HCT116 (cell line): ENCODE measurements at regions not wholly inside any gene's neighbourhood (a gene's known extent, or its start where the extent isn't known, plus 50 kb on each side); places are given as distances from the start of the nearest gene placed in this dataset.

Source experiments
- ATAC-seq: fragments of 200-7000 bp; cut with Tn5 transposase; 2 replicates; pipeline ENCODE4 v1.9.1; 2020; ENCODE audit warnings: mild to moderate bottlenecking, moderate library complexity
- BruUV-seq: library from RNA; stranded (reverse); fragments of 400-500 nt; replicated peaks from 2 replicates; lab custom pipeline; 2021; lab: Mats Ljungman, UMichigan
- CTCF ChIA-PET: fragments of 300-600 bp; sonication (Branson Sonifier 250); formaldehyde crosslinking; loops from one replicate; lab custom pipeline; 2021; ENCODE audit warnings: antibody characterized with exemption; lab: Charles Lee
- POLR2A ChIA-PET: fragments of 300-600, 350-600 bp; sonication (Branson Sonifier 250); formaldehyde crosslinking; loops from one replicate; lab custom pipeline; 2021; ENCODE audit warnings: antibody characterized with exemption; lab: Charles Lee
- RAD21 ChIA-PET, 2 experiments: fragments of 300-600 bp; sonication (Branson Sonifier 250); formaldehyde crosslinking; loops; one replicate each; lab custom pipeline; 2023; ENCODE audit warnings: low total read pairs in 2 of 2; ENCODE audit not compliant: uncharacterized antibody in 2 of 2, unreplicated experiment in 2 of 2, low non-redundant PET in 1 of 2; lab: Charles Lee
- DNase-seq: peaks from one replicate; pipeline ENCODE4 v3.0.0-alpha.2; 2010; ENCODE audit warnings: low read depth, low spot score
- H2AFZ ChIP-seq: fragments of 200-600 bp; shearing (Covaris generic), sonication (generic); 2 replicates; pipeline ENCODE4 v1.6.1; 2017; ENCODE audit warnings: low read depth, mixed run types, mixed read lengths, antibody characterized with exemption, low read length; ENCODE audit not compliant: poor library complexity, severe bottlenecking
- H3K27ac ChIP-seq: 2 replicates; pipeline ENCODE4 v1.5.1; 2012; ENCODE audit warnings: low read depth, low read length
- H3K27me3 ChIP-seq: fragments of 200-600 bp; sonication (generic); 2 replicates; pipeline ENCODE4 v1.6.1; 2016; ENCODE audit warnings: mixed run types, low read length, mixed read lengths; ENCODE audit not compliant: insufficient read depth
- H3K36me3 ChIP-seq, 2 experiments: fragments of 200-500 bp in 1 of 2; fragments of 200-600 bp in 1 of 2; sonication (Bioruptor generic) in 1 of 2; sonication (generic) in 1 of 2; 2 replicates each; pipeline versions ENCODE4 v1.5.1 to v1.6.1; 2014 to 2016; ENCODE audit warnings: low read length in 2 of 2, inconsistent platforms in 1 of 2, mixed read lengths in 1 of 2, mixed run types in 1 of 2; ENCODE audit not compliant: insufficient read depth in 2 of 2, control insufficient read depth in 1 of 2
- H3K4me1 ChIP-seq, 2 experiments: fragments of 200-600 bp in 1 of 2; sonication (generic) in 1 of 2; 2 replicates each; pipeline versions ENCODE4 v1.5.1 to v1.6.1; 2012 to 2017; ENCODE audit warnings: low read length in 2 of 2, inconsistent platforms in 1 of 2, mild to moderate bottlenecking in 1 of 2, mixed read lengths in 1 of 2, mixed run types in 1 of 2, moderate library complexity in 1 of 2; ENCODE audit not compliant: insufficient read depth in 2 of 2, control insufficient read depth in 1 of 2
- H3K4me2 ChIP-seq: fragments of 200-600 bp; sonication (generic); 2 replicates; pipeline ENCODE4 v1.6.1; 2017; ENCODE audit warnings: mixed run types, low read length, mixed read lengths
- H3K4me3 ChIP-seq, 2 experiments: fragments of 200-600 bp in 1 of 2; sonication (generic) in 1 of 2; replicated peaks in 1 of 2; 2 replicates each; pipeline ENCODE4 v1.5.1; 2011 to 2016; ENCODE audit warnings: low read length in 2 of 2, control low read depth in 1 of 2, low read depth in 1 of 2, mild to moderate bottlenecking in 1 of 2, mixed read lengths in 1 of 2, mixed run types in 1 of 2
- H3K79me2 ChIP-seq: fragments of 200-600 bp; sonication (generic); 2 replicates; pipeline ENCODE4 v1.6.1; 2017; ENCODE audit warnings: mild to moderate bottlenecking, mixed run types, low read length, moderate library complexity, mixed read lengths; ENCODE audit not compliant: insufficient read depth
- H3K9ac ChIP-seq: fragments of 200-600 bp; sonication (generic); 2 replicates; pipeline ENCODE4 v1.6.1; 2016; ENCODE audit warnings: low read length, mixed read lengths
- H3K9me2 ChIP-seq: fragments of 200-600 bp; sonication (generic), shearing (Covaris generic); 2 replicates; pipeline ENCODE4 v1.6.1; 2017; ENCODE audit warnings: mixed run types, mild to moderate bottlenecking, moderate library complexity; ENCODE audit not compliant: insufficient read depth
- H3K9me3 ChIP-seq, 2 experiments: fragments of 200-500 bp in 1 of 2; fragments of 200-600 bp in 1 of 2; sonication (Bioruptor generic) in 1 of 2; sonication (generic) in 1 of 2; 2 replicates each; pipeline ENCODE4 v1.6.1; 2014 to 2017; ENCODE audit warnings: low read length in 2 of 2, mixed read lengths in 2 of 2, inconsistent platforms in 1 of 2, low read depth in 1 of 2, mild to moderate bottlenecking in 1 of 2, mixed run types in 1 of 2, moderate library complexity in 1 of 2; ENCODE audit not compliant: control insufficient read depth in 1 of 2, insufficient read depth in 1 of 2
- H4K20me1 ChIP-seq: fragments of 200-600 bp; sonication (generic), shearing (Covaris generic); 2 replicates; pipeline ENCODE4 v1.6.1; 2017; ENCODE audit warnings: mixed run types, mild to moderate bottlenecking, moderate library complexity; ENCODE audit not compliant: insufficient read depth
- ATF3 ChIP-seq: IDR thresholded peaks from 2 replicates; pipeline ENCODE4 v1.6.1; 2012
- CBX3 ChIP-seq: IDR thresholded peaks from 2 replicates; pipeline ENCODE4 v1.6.1; 2012; ENCODE audit warnings: low read depth
- CEBPB ChIP-seq: IDR thresholded peaks from 2 replicates; pipeline ENCODE4 v1.6.1; 2012; ENCODE audit warnings: low read depth
- EGR1 ChIP-seq: IDR thresholded peaks from 2 replicates; pipeline ENCODE4 v1.6.1; 2012; ENCODE audit warnings: low read depth
- ELF1 ChIP-seq: IDR thresholded peaks from 2 replicates; pipeline ENCODE4 v1.6.1; 2012; ENCODE audit warnings: low read depth, borderline replicate concordance
- EZH2phosphoT487 ChIP-seq: fragments of 200-600 bp; IDR thresholded peaks from 2 replicates; pipeline ENCODE4 v1.6.1; 2018; ENCODE audit warnings: antibody characterized with exemption, borderline replicate concordance
- FOSL1 ChIP-seq: IDR thresholded peaks from 2 replicates; pipeline ENCODE4 v1.6.1; 2012; ENCODE audit warnings: low read depth
- POLR2A ChIP-seq: IDR thresholded peaks from 2 replicates; pipeline ENCODE4 v1.7.0; 2011; ENCODE audit warnings: borderline replicate concordance; ENCODE audit not compliant: insufficient read depth, insufficient read length; ENCODE audit errors: extremely low read depth
- POLR2AphosphoS5 ChIP-seq: IDR thresholded peaks from 2 replicates; pipeline ENCODE4 v1.6.1; 2011; ENCODE audit warnings: mild to moderate bottlenecking, low read depth, low read length, moderate library complexity
- SRF ChIP-seq: IDR thresholded peaks from 2 replicates; pipeline ENCODE4 v1.6.1; 2012; ENCODE audit warnings: low read depth
- intact Hi-C: fragments of 100-400 bp; cut with micrococcal nuclease; formaldehyde crosslinking; loops from 2 replicates; pipeline ENCODE4 v1.10.0; 2022
- TF ChIP-seq, protein P1 (sequence below), 3 experiments: fragments of 200-600 bp in 1 of 3; sonication (generic) in 1 of 3; IDR thresholded peaks in 2 of 3; conservative IDR thresholded peaks in 1 of 3; 2 replicates each; pipeline ENCODE4 v1.5.1; 2012 to 2017; ENCODE audit warnings: low read depth in 2 of 3, low read length in 2 of 3, antibody characterized with exemption in 1 of 3, borderline replicate concordance in 1 of 3, control low read depth in 1 of 3, mild to moderate bottlenecking in 1 of 3, mixed read lengths in 1 of 3, mixed run types in 1 of 3, moderate library complexity in 1 of 3; ENCODE audit not compliant: insufficient read depth in 1 of 3
- TF ChIP-seq, protein P2 (sequence below): IDR thresholded peaks from 2 replicates; pipeline ENCODE4 v1.6.1; 2012; ENCODE audit warnings: low read depth

- H3K9ac ChIP-seq, result no peak overlapping the region
- intact Hi-C loops, result no loop called here
- CTCF ChIA-PET, result no interaction called here
These were observed 112.9 kb upstream of the TMEM18 start for GRCh38 chr2:790081-790480.

More at GRCh38 chr2:790081-790480, 112.9 kb upstream of the TMEM18 start:
- H3K4me2 ChIP-seq, result no peak overlapping the region
- H2AFZ ChIP-seq, result no peak overlapping the region
- no peak for DNase-seq
- RAD21 ChIA-PET, result no interaction called here
- BruUV-seq, result no TSS peak
- POLR2A ChIA-PET, result no interaction called here
- H4K20me1 ChIP-seq, result no peaks in the 10 kb centered on the region
- no peak for TF ChIP-seq CEBPB
- no peak for TF ChIP-seq ATF3
- no peak for TF ChIP-seq EZH2phosphoT487
- TF ChIP-seq, protein P1, sequence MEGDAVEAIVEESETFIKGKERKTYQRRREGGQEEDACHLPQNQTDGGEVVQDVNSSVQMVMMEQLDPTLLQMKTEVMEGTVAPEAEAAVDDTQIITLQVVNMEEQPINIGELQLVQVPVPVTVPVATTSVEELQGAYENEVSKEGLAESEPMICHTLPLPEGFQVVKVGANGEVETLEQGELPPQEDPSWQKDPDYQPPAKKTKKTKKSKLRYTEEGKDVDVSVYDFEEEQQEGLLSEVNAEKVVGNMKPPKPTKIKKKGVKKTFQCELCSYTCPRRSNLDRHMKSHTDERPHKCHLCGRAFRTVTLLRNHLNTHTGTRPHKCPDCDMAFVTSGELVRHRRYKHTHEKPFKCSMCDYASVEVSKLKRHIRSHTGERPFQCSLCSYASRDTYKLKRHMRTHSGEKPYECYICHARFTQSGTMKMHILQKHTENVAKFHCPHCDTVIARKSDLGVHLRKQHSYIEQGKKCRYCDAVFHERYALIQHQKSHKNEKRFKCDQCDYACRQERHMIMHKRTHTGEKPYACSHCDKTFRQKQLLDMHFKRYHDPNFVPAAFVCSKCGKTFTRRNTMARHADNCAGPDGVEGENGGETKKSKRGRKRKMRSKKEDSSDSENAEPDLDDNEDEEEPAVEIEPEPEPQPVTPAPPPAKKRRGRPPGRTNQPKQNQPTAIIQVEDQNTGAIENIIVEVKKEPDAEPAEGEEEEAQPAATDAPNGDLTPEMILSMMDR (IDR thresholded peaks at IDR 0.05 in 2 of 3, conservative IDR thresholded peaks at IDR 0.05 in 1 of 3; ENCODE audit: borderline replicate concordance in 1 of 3, insufficient read depth in 1 of 3, low read depth in 2 of 3, low read length in 2 of 3), result no peak
- no peak for TF ChIP-seq EGR1
- no peak for TF ChIP-seq POLR2AphosphoS5
- no peak for TF ChIP-seq ELF1
- TF ChIP-seq, protein P2, sequence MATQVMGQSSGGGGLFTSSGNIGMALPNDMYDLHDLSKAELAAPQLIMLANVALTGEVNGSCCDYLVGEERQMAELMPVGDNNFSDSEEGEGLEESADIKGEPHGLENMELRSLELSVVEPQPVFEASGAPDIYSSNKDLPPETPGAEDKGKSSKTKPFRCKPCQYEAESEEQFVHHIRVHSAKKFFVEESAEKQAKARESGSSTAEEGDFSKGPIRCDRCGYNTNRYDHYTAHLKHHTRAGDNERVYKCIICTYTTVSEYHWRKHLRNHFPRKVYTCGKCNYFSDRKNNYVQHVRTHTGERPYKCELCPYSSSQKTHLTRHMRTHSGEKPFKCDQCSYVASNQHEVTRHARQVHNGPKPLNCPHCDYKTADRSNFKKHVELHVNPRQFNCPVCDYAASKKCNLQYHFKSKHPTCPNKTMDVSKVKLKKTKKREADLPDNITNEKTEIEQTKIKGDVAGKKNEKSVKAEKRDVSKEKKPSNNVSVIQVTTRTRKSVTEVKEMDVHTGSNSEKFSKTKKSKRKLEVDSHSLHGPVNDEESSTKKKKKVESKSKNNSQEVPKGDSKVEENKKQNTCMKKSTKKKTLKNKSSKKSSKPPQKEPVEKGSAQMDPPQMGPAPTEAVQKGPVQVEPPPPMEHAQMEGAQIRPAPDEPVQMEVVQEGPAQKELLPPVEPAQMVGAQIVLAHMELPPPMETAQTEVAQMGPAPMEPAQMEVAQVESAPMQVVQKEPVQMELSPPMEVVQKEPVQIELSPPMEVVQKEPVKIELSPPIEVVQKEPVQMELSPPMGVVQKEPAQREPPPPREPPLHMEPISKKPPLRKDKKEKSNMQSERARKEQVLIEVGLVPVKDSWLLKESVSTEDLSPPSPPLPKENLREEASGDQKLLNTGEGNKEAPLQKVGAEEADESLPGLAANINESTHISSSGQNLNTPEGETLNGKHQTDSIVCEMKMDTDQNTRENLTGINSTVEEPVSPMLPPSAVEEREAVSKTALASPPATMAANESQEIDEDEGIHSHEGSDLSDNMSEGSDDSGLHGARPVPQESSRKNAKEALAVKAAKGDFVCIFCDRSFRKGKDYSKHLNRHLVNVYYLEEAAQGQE, result no peak
- no peak for TF ChIP-seq CBX3
- no peak for TF ChIP-seq FOSL1
- no peak for TF ChIP-seq POLR2A
- TF ChIP-seq SRF, result no peak
- no peak for ATAC-seq
- H3K79me2 ChIP-seq, result no peaks in the 10 kb centered on the region
- no peaks in the 10 kb centered on the region for H3K4me1 ChIP-seq
- H3K27ac ChIP-seq, result no peak overlapping the region
- H3K4me3 ChIP-seq, result no peak overlapping the region
- H3K27me3 ChIP-seq, result 0 out of 2 replicates have a peak, but pooled peaks cover under 1% of the 10 kb centered on the region
- H3K9me3 ChIP-seq, result no peaks in the 10 kb centered on the region
- H3K9me2 ChIP-seq, result no peaks in the 10 kb centered on the region
- H3K36me3 ChIP-seq, result no peaks in the 10 kb centered on the region
